Activated CD4-positive, CD25-positive, alpha-beta regulatory T cell (primary cell): ENCODE measurements at regions not wholly inside any gene's neighbourhood (a gene's known extent, or its start where the extent isn't known, plus 50 kb on each side); places are given as distances from the start of the nearest gene placed in this dataset.
"Not testable (repeated sequence)": the region's sequence is repeated elsewhere in the genome, so short reads cannot be mapped to it uniquely, and the experiment has no call there.

Experiments used
- DNase-seq, 4 experiments: peaks; one replicate each; lab custom pipeline; 2025; lab: John Stamatoyannopoulos, UW

DNA sequence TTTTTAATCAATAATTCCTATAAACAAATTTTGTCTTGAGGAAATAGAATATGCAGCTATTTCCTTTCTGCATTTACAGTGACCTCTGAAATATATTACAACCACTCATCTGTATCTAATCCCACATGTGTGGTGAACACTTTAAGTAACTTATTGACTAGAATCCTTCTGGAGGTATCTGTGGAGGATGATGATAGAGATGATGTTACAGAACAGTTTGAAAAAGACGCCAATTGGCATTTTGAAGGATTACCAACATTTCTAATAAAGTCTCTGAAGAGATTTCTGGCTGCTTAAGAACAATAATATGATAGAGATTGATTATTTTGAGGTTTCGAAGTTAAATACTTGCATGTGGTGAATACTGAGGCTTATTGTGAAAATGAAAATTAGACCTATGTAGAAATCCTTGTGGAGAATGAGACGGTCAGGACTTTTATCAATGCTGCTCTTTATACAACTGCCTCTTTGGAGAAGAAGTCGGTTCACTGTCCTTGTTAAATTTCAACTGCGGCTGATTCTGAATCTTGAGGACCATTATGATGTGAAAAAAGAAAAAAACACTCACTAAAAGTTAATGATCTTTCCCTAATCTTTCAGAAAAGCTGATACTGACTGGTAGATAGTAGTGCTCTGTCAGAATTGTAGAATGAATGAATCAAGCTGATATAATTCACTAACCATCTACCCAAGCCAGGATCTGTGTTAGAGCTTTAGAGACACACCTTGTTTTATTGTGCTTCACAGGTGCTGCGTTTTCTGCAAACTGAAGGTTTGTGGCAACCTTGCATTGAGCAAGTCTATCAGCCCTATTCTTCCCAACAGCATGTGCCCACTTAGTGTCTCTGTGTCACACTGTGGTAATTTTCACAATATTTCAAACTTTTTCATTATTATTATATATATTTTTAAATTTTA, 204.7 kb downstream of the SPRY1 start:
- no peak for DNase-seq

DNA sequence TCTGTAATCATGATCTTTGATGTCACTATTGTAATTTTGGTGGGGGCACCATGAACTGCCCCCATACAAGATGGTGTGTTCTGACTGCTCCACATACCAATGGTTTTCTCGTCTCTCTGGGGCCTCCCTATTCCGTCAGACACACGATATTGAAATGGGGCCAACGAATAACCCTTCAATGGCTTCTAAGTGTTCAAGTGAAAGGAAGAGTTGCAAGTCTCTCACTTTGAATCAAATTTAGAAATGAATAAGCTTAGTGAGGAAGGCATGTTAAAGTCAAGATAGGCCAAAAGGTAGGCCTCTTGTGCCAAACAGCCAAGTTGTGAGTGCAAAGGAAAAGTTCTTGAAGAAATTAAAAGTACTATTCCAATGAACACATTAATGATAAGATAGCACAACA, 205.4 kb downstream of the SPRY1 start:
- DNase-seq: no peak

DNA sequence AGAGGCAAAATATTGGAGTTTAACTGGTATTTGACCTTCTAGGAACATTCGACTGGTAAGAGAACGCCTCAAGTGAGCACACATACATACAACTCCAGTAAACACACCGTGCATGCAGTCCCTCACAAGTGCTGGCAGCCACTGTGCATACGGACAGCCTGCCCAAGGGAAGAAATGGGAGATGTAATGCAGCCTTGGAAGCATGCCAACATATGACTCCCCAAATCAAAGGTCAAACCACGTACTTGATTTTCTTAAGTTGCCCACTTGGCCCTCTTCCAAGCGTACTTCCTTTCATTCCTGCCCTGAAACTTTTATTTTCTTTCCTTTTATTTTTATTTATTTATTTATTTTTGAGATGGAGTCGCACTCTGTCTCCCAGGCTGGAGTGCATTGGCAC, 206.6 kb downstream of the SPRY1 start:
- no peak for DNase-seq

DNA sequence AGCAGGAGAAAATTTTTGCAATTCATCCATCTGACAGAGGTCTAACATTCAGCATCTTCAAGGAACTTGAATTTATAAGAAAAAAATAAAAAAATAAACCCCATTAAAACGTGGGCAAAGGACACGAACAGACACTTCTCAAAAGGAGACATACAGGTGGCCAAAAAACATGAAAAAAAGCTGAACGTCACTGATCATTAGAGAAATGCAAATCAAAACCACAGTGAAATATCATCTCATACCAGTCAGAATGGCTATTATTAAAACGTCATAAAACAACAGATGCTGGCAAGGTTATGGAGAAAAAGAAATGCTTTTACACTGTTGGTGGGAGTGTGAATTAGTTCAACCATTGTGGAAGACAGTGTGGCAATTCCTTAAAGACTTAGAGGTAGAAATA, 209.2 kb downstream of the SPRY1 start:
- DNase-seq: not testable (repeated sequence)

DNA sequence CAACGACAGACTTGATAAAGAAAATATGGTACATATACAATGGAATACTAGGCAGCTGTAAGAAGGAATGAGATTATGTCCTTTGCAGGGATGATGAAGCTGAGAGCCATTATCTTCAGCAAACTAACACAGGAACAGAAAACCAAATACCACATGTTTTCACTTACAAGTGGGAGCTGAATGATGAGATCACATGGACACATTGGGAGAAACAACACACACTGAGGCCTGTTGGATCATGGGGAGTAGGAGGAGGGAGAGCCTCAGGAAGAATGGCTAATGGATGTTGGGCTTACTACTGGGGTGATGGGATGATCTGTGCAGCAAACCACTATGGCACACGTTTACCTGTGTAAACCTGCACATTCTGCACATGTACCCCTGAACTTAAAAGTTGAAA, 209.7 kb downstream of the SPRY1 start:
- DNase-seq: no peak

DNA sequence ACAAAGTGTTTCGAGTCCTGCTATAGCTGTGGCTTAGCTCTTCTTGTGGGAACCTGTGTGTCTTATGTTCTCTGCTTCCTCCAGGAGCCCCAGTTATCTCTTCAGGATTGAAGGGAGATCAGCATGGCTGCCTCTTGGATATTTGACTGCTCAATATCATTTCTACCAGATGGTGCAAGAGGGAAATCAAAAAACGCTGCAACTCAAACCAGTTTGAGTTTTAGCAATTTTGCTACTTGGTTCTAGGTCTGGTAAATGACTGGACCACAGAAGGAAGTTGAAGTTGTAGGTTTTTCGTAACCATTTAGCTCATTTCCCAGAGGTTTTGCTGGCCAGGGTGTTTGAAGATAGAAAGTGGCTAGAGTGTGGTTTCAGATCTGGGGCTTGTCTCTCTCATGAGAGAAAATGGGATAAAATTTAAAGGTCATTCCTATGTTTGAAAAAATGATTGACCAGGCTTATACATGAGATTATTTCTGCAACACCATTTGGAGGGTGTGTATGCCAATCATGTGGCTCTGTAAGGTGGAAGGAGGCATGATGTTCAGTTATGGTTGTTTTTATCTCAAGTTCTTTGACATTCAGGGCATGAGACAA, 210.4 kb downstream of the SPRY1 start:
- no peak for DNase-seq

DNA sequence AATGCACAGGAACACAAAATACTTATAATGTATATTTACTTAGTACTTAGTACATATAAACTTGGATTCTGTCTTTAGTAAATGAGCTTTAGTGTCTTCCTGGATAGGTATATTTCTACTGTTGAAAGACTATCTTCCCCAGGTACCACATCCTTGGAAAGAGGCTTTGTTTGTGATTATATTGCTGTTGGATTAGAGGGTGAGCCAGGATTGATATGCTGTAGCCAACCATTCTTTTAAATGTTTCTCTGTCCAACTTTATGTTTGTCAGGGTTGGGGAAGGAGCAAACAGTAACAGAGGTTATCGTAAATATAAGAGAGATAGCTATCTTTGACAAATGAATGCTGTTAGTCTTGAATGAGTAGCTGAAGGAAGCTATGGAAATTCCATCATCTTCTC, 213.2 kb downstream of the SPRY1 start:
- no peak for DNase-seq

DNA sequence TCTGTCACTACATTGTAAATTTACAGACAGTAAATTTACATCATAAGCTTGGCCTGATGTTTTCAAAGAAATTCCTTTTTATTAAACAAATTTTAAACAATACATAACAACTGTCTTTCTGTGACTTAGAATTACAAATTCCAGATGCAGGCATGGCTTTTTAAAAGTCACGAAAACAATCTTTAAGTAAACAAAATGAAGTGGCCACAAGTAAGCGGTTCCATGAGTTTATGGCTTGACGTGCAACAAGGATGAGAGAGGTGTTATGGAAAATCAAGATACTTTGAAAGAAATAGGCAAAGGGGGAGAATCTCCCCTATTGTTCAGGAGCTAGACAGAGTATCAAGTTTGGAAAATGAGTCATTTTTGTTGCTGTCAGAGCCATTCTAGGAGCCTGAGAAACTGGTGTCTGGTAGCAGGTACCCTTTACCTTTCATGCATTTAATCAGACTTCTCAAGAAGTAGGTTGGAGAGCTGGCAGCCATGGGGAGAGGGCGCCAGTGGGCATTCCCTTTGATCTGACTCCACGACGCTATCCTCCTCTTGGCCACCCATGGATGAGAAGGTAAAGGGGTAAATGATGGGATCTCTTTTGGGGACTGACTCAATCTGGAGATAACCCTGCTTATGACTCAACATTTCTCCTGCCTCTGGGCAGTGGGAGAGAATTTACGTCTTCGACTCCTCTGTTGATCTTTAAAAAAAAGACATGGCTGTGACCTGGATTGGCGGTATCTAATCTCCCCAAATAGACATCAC, 217.2 kb downstream of the SPRY1 start:
- no peak for DNase-seq

DNA sequence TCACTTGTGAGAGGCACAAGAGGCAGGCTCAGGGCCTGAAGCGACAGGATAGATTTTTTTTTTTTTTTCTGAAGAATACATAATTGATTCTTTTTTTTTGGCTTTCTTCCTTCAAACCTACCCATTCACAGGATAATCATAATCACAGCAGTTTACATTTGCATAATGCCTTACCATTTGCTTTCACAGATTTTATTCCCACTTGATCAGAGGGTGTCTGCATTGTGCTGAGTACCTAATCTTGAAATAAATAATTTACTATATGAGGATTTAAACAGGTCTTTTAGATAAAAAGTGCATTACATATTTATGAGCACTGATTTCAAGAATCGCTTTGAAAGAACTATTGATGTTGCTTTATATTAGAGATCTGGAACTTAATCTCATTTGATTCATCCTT, 219.3 kb downstream of the SPRY1 start:
- DNase-seq: no peak

DNA sequence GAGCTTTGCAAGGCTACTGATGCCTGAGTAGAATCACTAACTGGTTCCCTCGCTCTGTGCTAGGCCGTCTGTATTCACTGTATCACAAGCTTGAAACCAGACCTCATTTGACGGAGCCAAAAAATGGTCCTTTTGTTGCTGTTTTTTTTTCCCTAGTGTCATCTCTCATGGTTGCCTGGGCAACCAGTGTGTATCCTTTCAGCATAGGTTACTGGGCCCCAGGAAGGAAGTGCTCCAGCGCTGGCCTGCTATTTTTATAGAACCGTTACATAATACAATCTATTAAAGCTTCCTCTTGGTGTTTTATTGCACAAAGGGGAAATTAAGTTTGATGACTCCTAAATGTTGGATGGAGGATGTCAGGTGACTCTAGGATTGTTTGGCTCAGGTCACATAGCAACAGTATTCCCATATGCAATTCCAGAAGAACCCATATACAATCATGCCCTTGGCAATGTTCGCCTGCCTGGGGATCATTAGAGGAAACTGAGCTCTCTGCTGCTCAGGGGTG, 220.4 kb downstream of the SPRY1 start:
- no peak for DNase-seq

DNA sequence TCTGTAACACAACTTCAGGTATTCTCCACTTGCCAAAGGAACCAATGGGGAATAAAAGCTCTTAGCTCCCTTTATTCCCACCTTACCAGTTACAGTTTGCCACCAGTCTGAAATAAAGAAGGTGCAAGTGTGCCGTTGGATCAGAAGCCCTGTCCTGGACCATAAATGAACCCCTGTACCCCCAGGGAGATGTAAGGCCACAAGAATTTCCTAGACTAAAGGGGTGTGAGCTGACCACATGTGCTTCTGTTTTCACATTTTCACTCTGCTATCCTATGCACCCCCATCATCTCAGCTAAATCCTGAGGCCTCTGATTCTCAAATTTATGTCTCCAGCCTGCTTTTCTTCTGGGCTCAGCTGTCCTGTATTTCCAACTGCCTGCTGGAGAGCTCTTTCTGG, 221.2 kb downstream of the SPRY1 start:
- DNase-seq: no peak

DNA sequence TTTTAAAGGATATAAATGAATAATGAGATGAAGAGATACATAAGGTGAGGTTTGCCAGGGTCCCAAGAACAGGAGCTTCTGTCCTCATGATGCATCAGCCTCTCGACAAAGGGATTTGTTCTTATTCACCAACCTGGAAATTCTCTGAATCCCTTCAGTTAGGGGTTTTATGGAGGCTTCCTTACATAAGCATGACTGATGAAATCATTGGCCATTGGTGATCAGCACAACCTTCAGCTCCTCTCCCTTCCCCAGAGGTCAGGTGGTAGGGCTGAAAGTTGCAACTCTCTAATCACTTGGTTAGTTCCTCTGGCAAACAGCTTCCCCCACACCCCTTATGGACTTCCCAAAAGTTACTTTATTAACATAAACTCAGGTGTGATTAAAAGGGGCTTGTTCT, 222.0 kb downstream of the SPRY1 start:
- no peak for DNase-seq

DNA sequence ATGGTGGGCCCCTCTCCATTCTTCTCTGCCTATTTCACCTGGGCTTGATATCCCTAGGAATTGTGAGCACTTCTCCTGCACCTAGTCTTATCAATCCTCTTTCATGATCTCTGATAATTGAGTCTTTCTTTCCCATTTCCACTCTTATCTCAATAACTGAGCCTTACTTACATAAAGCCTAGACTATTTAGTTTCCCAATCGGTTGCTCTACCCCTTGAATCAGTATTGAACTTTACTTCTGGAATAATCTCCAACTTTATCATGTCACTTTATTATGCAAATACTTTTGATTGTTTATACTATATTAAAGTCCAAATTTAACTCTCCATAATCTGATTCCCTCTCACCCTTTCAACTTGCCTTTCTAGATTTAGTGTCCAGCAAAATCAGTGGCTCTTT, 222.7 kb downstream of the SPRY1 start:
- no peak for DNase-seq

DNA sequence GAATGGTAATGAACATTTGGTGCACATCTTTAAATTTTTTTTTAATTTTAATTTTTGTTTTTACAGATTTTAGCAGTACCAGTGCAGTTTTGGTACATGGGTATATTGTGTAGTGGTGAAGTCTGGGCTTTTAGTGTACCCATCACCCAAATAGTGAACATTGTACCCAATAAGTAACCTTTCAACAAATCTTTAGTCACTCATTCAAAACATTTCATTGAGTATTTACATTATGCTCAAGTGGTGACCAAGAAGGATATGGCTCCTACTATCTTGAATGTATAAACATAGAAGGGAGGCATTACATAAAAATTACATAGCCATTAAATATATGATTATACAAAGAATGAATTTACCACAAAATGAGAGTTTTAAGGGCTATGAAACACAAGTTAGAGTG, 223.3 kb downstream of the SPRY1 start:
- DNase-seq: no peak

DNA sequence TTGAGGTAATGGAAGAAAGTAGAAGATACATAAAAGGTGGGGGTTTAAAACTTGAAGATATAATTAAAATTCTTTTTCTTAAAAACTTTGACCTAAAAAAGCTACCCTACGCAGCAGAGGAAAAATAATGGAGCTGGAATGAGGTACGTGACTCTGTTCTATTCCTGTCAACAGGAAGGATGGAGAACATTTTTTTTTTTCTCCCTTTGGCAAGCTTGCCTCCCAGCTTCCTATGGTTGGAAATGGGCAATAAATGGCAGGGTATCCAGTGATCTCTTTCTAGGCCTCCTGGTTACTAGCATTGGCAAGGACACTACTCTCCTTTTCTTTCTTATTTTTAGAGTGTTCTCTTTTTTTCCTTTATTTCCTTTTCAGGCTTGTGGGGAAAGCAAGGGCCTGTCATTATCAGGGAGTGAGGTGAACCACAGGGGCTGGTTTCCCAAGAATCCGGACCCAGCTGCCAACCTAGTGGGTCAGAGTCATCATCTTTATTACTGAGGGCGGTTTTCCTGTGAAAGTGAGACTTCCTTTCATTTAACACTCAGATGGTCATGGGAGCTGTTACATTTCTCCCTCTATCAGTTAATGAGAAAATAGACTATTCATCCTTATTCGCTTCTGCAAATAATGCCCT, 224.6 kb downstream of the SPRY1 start:
- no peak for DNase-seq

DNA sequence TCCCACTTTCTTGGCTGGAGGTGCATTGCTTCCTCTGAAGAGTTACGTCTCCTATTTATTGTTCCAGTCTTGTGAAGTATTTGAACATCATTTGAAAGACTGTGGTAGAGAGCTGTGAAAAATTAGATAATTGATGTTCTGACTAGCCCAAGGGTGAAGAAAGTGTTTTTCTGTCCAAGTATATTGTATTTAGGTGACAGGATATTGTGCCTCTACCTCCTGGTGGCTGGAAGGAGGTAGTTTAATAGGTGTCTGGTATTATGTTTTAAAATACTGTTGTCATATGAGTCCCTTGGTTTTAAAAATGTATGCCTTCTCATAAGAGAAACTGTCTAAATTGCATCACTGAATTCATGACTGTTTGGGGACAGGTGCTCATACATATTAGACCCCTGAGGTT, 226.0 kb downstream of the SPRY1 start:
- DNase-seq: no peak

DNA sequence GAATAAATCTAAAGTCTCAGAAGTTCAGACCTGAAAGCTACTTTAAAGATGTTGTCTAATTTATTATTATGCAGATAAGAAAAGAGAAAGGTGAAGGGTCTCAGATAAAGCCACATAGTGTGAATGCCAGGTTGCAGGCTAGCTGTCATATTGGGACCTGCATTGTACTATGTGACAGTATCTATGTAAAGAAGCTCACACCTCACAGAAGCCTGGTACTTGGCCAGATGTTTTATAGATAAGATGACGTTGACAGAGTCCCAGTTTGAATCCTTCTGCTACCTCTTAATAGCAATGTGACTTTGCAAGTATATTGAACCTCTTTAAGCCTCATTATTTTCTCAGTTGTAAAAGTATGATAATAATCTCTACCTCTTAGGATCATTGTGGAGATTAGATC, 227.0 kb downstream of the SPRY1 start:
- DNase-seq: no peak

DNA sequence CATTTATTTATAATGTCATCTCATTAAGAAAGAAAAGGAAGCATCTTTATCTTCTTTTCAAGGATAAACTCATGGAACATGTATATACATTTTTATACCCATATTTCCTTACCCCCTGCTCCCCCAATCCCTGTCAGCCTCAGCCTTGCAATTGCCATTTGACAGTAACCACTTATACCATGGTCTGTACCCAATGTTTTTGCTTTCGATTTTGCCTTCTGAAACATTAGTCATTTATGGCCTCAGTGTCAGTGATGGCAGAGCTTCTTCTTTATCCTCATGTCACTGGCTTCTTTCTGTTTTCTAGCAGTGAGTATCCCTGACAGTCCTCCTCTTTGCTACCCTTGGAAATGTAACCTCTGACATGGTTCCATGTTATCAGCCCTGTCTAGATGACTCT, 228.4 kb downstream of the SPRY1 start:
- DNase-seq: no peak

DNA sequence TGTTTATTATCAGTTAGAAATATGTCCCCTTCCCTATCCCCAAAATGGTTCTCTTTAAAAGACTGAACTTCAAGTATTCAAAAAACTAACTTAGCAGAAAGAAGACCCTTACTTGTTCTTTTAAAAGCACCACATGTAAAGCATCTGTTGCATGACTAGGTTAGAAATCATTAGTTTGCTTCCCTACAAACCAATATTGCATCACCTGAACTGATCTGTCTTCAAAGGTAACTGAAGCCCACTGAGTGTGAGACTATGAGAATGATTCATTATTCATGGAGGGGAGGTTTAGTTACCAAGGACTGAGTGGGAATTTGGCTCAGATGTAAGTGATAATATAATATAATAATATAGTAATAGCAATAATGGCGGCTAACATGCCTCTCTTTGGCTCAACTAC, 231.7 kb downstream of the SPRY1 start:
- DNase-seq: no peak

DNA sequence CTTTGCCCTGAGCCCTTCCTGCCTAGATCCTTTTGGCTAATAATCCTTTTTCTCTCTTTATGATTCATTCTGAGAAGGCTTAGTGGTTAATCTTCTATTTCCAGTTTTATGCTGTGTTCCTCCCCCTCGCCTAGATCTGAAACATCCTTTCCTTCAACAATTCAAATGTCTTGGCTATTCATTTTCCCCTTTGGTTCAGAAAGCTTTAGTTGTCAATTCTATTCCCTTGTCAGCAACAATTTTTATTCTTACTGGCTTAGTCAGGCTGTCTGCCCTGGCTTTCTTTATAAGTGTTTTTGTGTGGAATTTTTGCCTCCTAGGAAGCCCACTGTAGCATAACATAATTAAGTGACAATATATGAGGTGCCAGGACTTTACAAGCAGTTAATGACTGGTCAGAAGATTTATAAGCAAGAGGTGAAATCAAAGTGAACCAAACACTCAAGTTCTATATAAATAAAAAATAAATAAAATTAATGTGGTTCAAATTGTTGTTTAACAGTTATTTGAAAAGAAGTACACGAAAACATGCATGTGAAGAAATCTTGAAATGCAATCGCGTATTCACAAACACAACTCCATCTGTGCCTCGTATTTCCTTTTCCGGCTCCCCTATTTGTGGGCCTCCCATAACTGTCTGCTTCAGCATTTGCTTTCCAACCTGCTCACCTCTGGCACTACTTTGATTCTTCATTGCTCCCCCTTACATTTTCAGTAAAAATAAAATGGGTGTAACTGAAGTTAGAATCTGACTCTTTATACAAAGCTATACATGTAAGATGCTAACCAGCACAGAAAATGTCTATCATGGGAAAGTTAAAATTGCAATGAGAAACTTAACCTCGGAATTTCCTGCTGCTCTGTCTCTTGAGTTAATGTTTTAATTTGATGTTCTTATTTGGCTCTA, 235.4 kb downstream of the SPRY1 start:
- no peak for DNase-seq

DNA sequence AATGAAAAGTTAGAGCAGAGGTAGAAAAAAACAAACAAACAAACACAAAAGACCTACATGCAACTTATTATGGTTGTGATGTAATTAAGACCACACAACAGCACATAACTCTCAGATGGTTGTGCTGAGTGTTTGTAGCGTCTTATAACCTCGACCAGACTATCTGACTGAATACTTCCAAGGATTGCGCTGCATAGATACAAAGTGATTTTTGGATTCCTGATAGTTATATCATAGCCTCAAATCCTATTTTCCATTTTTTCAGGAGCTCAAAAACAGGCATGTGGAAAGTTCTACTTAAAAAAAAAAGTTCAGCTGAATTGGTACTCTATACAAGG, 236.1 kb downstream of the SPRY1 start:
- DNase-seq: no peak
